ENCODE measurements at regions not wholly inside any gene's neighbourhood (a gene's known extent, or its start where the extent isn't known, plus 50 kb on each side); places are given as distances from the start of the nearest gene placed in this dataset.
"Not testable (repeated sequence)": the region's sequence is repeated elsewhere in the genome, so short reads cannot be mapped to it uniquely, and the experiment has no call there.

- TF ChIP-seq EP300 (IDR thresholded peaks at IDR 0.05) (no peak), POLR2AphosphoS5 (IDR thresholded peaks at IDR 0.05) (no peak), POLR2A (IDR thresholded peaks at IDR 0.05) (no peak), CTCF (IDR thresholded peaks at IDR 0.05) (no peak)
- Histone ChIP-seq H3K36me3 (no peaks in the 10 kb centered on the region), H3K27me3 (no peaks in the 10 kb centered on the region), H3K27ac (no peak overlapping the region), H3K4me3 (no peak overlapping the region), H3K9me3 (no peaks in the 10 kb centered on the region), H3K4me1 (no peaks in the 10 kb centered on the region)
- ATAC-seq (ENCODE audit: low FRiP score in 2 of 2) (peak in 1 of 2 donors; percentile 83), DNase-seq (no peak)
- 82% methylated on average over 7 of the region's 7 CpGs; no CpG with 5 or more reads in 1 of the 2 donors for WGBS, 2 donors
Observed at GRCh38 chrY:26638063-26638462, 1016.1 kb downstream of the CDY1 start.

- WGBS, 2 donors, result 82% methylated on average over 10 of the region's 10 CpGs; no CpG with 5 or more reads in 1 of the 2 donors
- H3K9me3 ChIP-seq, result peaks cover 0 to 21% (median 10%) of the 10 kb centered on the region in 4 donors
- not testable (repeated sequence) for H3K4me1 ChIP-seq; H3K27ac ChIP-seq; DNase-seq; H3K36me3 ChIP-seq; H3K27me3 ChIP-seq; ATAC-seq (ENCODE audit: low FRiP score in 2 of 2); H3K4me3 ChIP-seq
Observed at GRCh38 chrY:26645856-26646255, 1023.9 kb downstream of the CDY1 start.

GRCh38 chrY:26648240-26648639 is 1026.3 kb downstream of the CDY1 start:
- H3K27me3 ChIP-seq, result not testable (repeated sequence)
- WGBS, 2 donors, result 76% methylated on average over 6 of the region's 6 CpGs; no CpG with 5 or more reads in 1 of the 2 donors

GRCh38 chrY:26664245-26664644 is 1042.3 kb downstream of the CDY1 start:
- H3K9me3 ChIP-seq, result peaks cover 0 to 23% (median 4%) of the 10 kb centered on the region in 4 donors
- ATAC-seq (ENCODE audit: low FRiP score in 2 of 2), result peak in 1 of 2 donors; percentile 49
- WGBS, 2 donors, result 70% methylated on average over 8 of the region's 8 CpGs; no CpG with 5 or more reads in 1 of the 2 donors
- H3K27me3 ChIP-seq, H3K27ac ChIP-seq, H3K36me3 ChIP-seq, H3K4me3 ChIP-seq, H3K4me1 ChIP-seq, DNase-seq: not testable (repeated sequence)

More at GRCh38 chrY:26648240-26648639, 1026.3 kb downstream of the CDY1 start:
- H3K4me1 ChIP-seq; H3K4me3 ChIP-seq; H3K27ac ChIP-seq; DNase-seq; H3K36me3 ChIP-seq; ATAC-seq (ENCODE audit: low FRiP score in 2 of 2): not testable (repeated sequence)
- peaks cover 0 to 21% (median 10%) of the 10 kb centered on the region in 4 donors for H3K9me3 ChIP-seq

GRCh38 chrY:26666691-26667090 is 1044.8 kb downstream of the CDY1 start:
- H3K27ac ChIP-seq; ATAC-seq (ENCODE audit: low FRiP score in 2 of 2): not testable (repeated sequence)
- 76% methylated on average over 8 of the region's 8 CpGs; no CpG with 5 or more reads in 1 of the 2 donors for WGBS, 2 donors

GRCh38 chrY:26669243-26669642 is 1047.3 kb downstream of the CDY1 start:
- not testable (repeated sequence) for H3K27ac ChIP-seq; H3K36me3 ChIP-seq; H3K4me3 ChIP-seq; ATAC-seq (ENCODE audit: low FRiP score in 2 of 2); H3K4me1 ChIP-seq; DNase-seq; H3K27me3 ChIP-seq
- 57% methylated on average over 7 of the region's 7 CpGs; no CpG with 5 or more reads in 1 of the 2 donors for WGBS, 2 donors
- H3K9me3 ChIP-seq, result peaks cover 0 to 25% (median 11%) of the 10 kb centered on the region in 4 donors

More at GRCh38 chrY:26666691-26667090, 1044.8 kb downstream of the CDY1 start:
- not testable (repeated sequence) for H3K27me3 ChIP-seq, DNase-seq, H3K36me3 ChIP-seq, H3K4me3 ChIP-seq, H3K4me1 ChIP-seq
- H3K9me3 ChIP-seq, result peaks cover 0 to 30% (median 13%) of the 10 kb centered on the region in 4 donors

- H3K36me3 ChIP-seq, H3K27ac ChIP-seq, H3K4me1 ChIP-seq, DNase-seq, H3K4me3 ChIP-seq, H3K27me3 ChIP-seq: not testable (repeated sequence)
- 68% methylated on average over 13 of the region's 13 CpGs; no CpG with 5 or more reads in 1 of the 2 donors for WGBS, 2 donors
- peaks cover 0 to 23% (median 8%) of the 10 kb centered on the region in 4 donors for H3K9me3 ChIP-seq
- ATAC-seq (ENCODE audit: low FRiP score in 2 of 2), result peak in 1 of 2 donors; percentile 85
Observed at GRCh38 chrY:26670360-26670871, 1048.5 kb downstream of the CDY1 start.

- not testable (repeated sequence) for H3K27me3 ChIP-seq, H3K36me3 ChIP-seq, H3K27ac ChIP-seq, H3K4me3 ChIP-seq, H3K4me1 ChIP-seq
- H3K9me3 ChIP-seq, result peaks cover 0 to 23% (median 8%) of the 10 kb centered on the region in 4 donors
- whole genome bisulfite sequencing, 2 donors, result 74% methylated on average over 20 of the region's 20 CpGs; no CpG with 5 or more reads in 1 of the 2 donors
- ATAC-seq (ENCODE audit: low FRiP score in 2 of 2), result peak in 1 of 2 donors; percentile 94
- peak in 1 of 2 donors; percentile 20 for DNase-seq
Observed at GRCh38 chrY:26670881-26671879, 1049.3 kb downstream of the CDY1 start.
